H9 (cell line): ENCODE measurements at regions not wholly inside any gene's neighbourhood (a gene's known extent, or its start where the extent isn't known, plus 50 kb on each side); places are given as distances from the start of the nearest gene placed in this dataset.

ENCODE experiments used
- DNase-seq: peaks from one replicate; pipeline ENCODE4 v3.0.0-alpha.2; 2017
- H2AFZ ChIP-seq: one replicate; pipeline ENCODE4 v1.6.1; 2013; ENCODE audit warnings: mild to moderate bottlenecking, low read length, control low read depth, moderate library complexity
- H2AK5ac ChIP-seq: 2 replicates; pipeline ENCODE4 v1.6.1; 2013; ENCODE audit warnings: low read length, control low read depth, mixed read lengths; ENCODE audit not compliant: insufficient read length
- H2BK120ac ChIP-seq: one replicate; pipeline ENCODE4 v1.6.1; 2013; ENCODE audit warnings: low read depth, mild to moderate bottlenecking, low read length, control low read depth, inconsistent platforms; ENCODE audit not compliant: poor library complexity, severe bottlenecking
- H2BK12ac ChIP-seq: 2 replicates; pipeline ENCODE4 v1.6.1; 2013; ENCODE audit warnings: low read length, control low read depth, mixed read lengths, low read depth; ENCODE audit not compliant: insufficient read length
- H2BK15ac ChIP-seq: 2 replicates; pipeline ENCODE4 v1.6.1; 2013; ENCODE audit warnings: low read depth, low read length, control low read depth
- H2BK20ac ChIP-seq: one replicate; pipeline ENCODE4 v1.6.1; 2013; ENCODE audit warnings: low read depth, mild to moderate bottlenecking, low read length, control low read depth, inconsistent platforms; ENCODE audit not compliant: poor library complexity, severe bottlenecking
- H2BK5ac ChIP-seq: 2 replicates; pipeline ENCODE4 v1.6.1; 2013; ENCODE audit warnings: low read length, control low read depth, mixed read lengths; ENCODE audit not compliant: insufficient read length
- H3K14ac ChIP-seq: 2 replicates; pipeline ENCODE4 v1.6.1; 2013; ENCODE audit warnings: low read length, control low read depth; ENCODE audit not compliant: insufficient read depth
- H3K18ac ChIP-seq: 2 replicates; pipeline ENCODE4 v1.6.1; 2013; ENCODE audit warnings: low read depth, mild to moderate bottlenecking, mixed read lengths, low read length, control low read depth; ENCODE audit not compliant: insufficient read length
- H3K23ac ChIP-seq: 2 replicates; pipeline ENCODE4 v1.6.1; 2013; ENCODE audit warnings: low read length, control low read depth, mixed read lengths, low read depth; ENCODE audit not compliant: insufficient read length
- H3K23me2 ChIP-seq: 2 replicates; pipeline ENCODE4 v1.6.1; 2013; ENCODE audit warnings: low read depth, mild to moderate bottlenecking, mixed read lengths, low read length, control low read depth; ENCODE audit not compliant: insufficient read length, poor library complexity, severe bottlenecking
- H3K27ac ChIP-seq: 2 replicates; pipeline ENCODE4 v1.5.1; 2013; ENCODE audit warnings: low read length, control low read depth, mixed read lengths, low read depth; ENCODE audit not compliant: insufficient read length
- H3K27me3 ChIP-seq: 2 replicates; pipeline ENCODE4 v1.6.1; 2013; ENCODE audit warnings: low read length, control low read depth, inconsistent platforms; ENCODE audit not compliant: insufficient read depth
- H3K4ac ChIP-seq: 2 replicates; pipeline ENCODE4 v1.6.1; 2013; ENCODE audit warnings: low read depth, mild to moderate bottlenecking, control low read depth, inconsistent platforms, low read length, moderate library complexity
- H3K4me1 ChIP-seq: 2 replicates; pipeline ENCODE4 v1.6.1; 2013; ENCODE audit warnings: low read length, control low read depth, inconsistent platforms; ENCODE audit not compliant: insufficient read depth
- H3K4me2 ChIP-seq: 2 replicates; pipeline ENCODE4 v1.6.1; 2013; ENCODE audit warnings: low read length, control low read depth, mixed read lengths; ENCODE audit not compliant: insufficient read length, insufficient read depth
- H3K56ac ChIP-seq: 2 replicates; pipeline ENCODE4 v1.6.1; 2013; ENCODE audit warnings: low read depth, mild to moderate bottlenecking, mixed read lengths, low read length, control low read depth; ENCODE audit not compliant: insufficient read length
- H3K79me1 ChIP-seq: 2 replicates; pipeline ENCODE4 v1.6.1; 2013; ENCODE audit warnings: low read depth, mild to moderate bottlenecking, moderate library complexity, low read length, control low read depth, inconsistent platforms; ENCODE audit not compliant: insufficient read depth, poor library complexity, severe bottlenecking
- H3K79me2 ChIP-seq: 2 replicates; pipeline ENCODE4 v1.6.1; 2013; ENCODE audit warnings: low read length, control low read depth, inconsistent platforms; ENCODE audit not compliant: insufficient read depth
- H3K9ac ChIP-seq: 2 replicates; pipeline ENCODE4 v1.6.1; 2013; ENCODE audit warnings: low read length, control low read depth, mixed read lengths; ENCODE audit not compliant: insufficient read length; ENCODE audit errors: extremely low read depth
- H3K9me3 ChIP-seq: one replicate; pipeline ENCODE4 v1.6.1; 2013; ENCODE audit warnings: low read depth, low read length, inconsistent platforms; ENCODE audit not compliant: control insufficient read depth
- H3T11ph ChIP-seq: one replicate; pipeline ENCODE4 v1.6.1; 2013; ENCODE audit warnings: mild to moderate bottlenecking, low read length, control low read depth, inconsistent platforms
- H4K20me1 ChIP-seq: one replicate; pipeline ENCODE4 v1.6.1; 2013; ENCODE audit not compliant: control insufficient read depth, insufficient read length, insufficient read depth
- H4K5ac ChIP-seq: 2 replicates; pipeline ENCODE4 v1.6.1; 2013; ENCODE audit warnings: low read depth, mild to moderate bottlenecking, mixed read lengths, low read length, control low read depth; ENCODE audit not compliant: insufficient read length
- H4K8ac ChIP-seq: replicated peaks from 2 replicates; pipeline ENCODE4 v1.6.1; 2013; ENCODE audit warnings: low read length, control low read depth, mixed read lengths, low read depth; ENCODE audit not compliant: insufficient read length
- H4K91ac ChIP-seq: 2 replicates; pipeline ENCODE4 v1.6.1; 2013; ENCODE audit warnings: low read depth, mild to moderate bottlenecking, moderate library complexity, mixed read lengths, low read length, control low read depth; ENCODE audit not compliant: insufficient read length
- H3K27ac Mint-ChIP-seq, 3 experiments: 2 replicates in 2 of 3; 3 replicates in 1 of 3; pipeline ENCODE4 v1.8.0; 2020 to 2021; ENCODE audit warnings: mixed read lengths in 3 of 3, mild to moderate bottlenecking in 1 of 3, moderate library complexity in 1 of 3
- H3K27me3 Mint-ChIP-seq: 2 replicates; pipeline ENCODE4 v1.8.0; 2021; ENCODE audit warnings: low read depth, mild to moderate bottlenecking, moderate library complexity, mixed read lengths
- H3K36me3 Mint-ChIP-seq, 3 experiments: 2 replicates in 2 of 3; 3 replicates in 1 of 3; pipeline ENCODE4 v1.8.0; 2020 to 2021; ENCODE audit warnings: low read depth in 3 of 3, mixed read lengths in 3 of 3; ENCODE audit not compliant: insufficient read depth in 1 of 3
- H3K4me1 Mint-ChIP-seq, 2 experiments: 2 replicates each; pipeline ENCODE4 v1.8.0; 2020; ENCODE audit warnings: mixed read lengths in 2 of 2
- H3K4me3 Mint-ChIP-seq, 2 experiments: 2 replicates in 1 of 2; 3 replicates in 1 of 2; pipeline ENCODE4 v1.8.0; 2020 to 2021; ENCODE audit warnings: mild to moderate bottlenecking in 2 of 2, mixed read lengths in 2 of 2, moderate library complexity in 1 of 2
- H3K9me3 Mint-ChIP-seq, 2 experiments: 2 replicates in 1 of 2; 3 replicates in 1 of 2; pipeline ENCODE4 v1.8.0; 2020; ENCODE audit warnings: mild to moderate bottlenecking in 2 of 2, mixed read lengths in 2 of 2, moderate library complexity in 1 of 2
- CTCF ChIP-seq: fragments of 200-600 bp; sonication (generic); conservative IDR thresholded peaks from 3 replicates; pipeline ENCODE4 v1.8.0; 2021; ENCODE audit warnings: antibody characterized with exemption, mild to moderate bottlenecking
- WGBS: extraction: QIAGEN DNeasy Blood & Tissue Kit; methylation state at CpG from one replicate; pipeline ENCODE4 v1.1.7; 2013; ENCODE audit warnings: missing lambda C conversion rate, low lambda C conversion rate, mixed read lengths; ENCODE audit not compliant: insufficient read length; ENCODE audit errors: extremely low coverage; 5-methylcytosine and 5-hydroxymethylcytosine counted together

- no peaks in the 10 kb centered on the region for H4K20me1 ChIP-seq
- Mint-ChIP-seq H3K4me1 (no peaks in the 10 kb centered on the region), H3K27me3 (no peaks in the 10 kb centered on the region), H3K36me3 (no peaks in the 10 kb centered on the region), H3K9me3 (no peaks in the 10 kb centered on the region), H3K4me3 (no peak overlapping the region), H3K27ac (no peak overlapping the region)
- no peaks in the 10 kb centered on the region for H3K4me1 ChIP-seq
- H3K79me1 ChIP-seq: no peaks in the 10 kb centered on the region
- H3K4ac ChIP-seq: no peak overlapping the region
- no peak overlapping the region for H2BK20ac ChIP-seq
- no peak overlapping the region for H2BK12ac ChIP-seq
- H2AK5ac ChIP-seq: no peak overlapping the region
- TF ChIP-seq CTCF: 0 out of 3 replicates have a peak, but pooled peaks have one; percentile 19
- H3K23me2 ChIP-seq: no peaks in the 10 kb centered on the region
- H3K27ac ChIP-seq: no peak overlapping the region
- no peak overlapping the region for H4K5ac ChIP-seq
- H4K91ac ChIP-seq: no peak overlapping the region
- DNase-seq: no peak
- H3K14ac ChIP-seq: no peak overlapping the region
- H2AFZ ChIP-seq: no peak overlapping the region
- no peaks in the 10 kb centered on the region for H3K27me3 ChIP-seq
- no peak overlapping the region for H4K8ac ChIP-seq
- H3K79me2 ChIP-seq: no peaks in the 10 kb centered on the region
- no peak overlapping the region for H3K9ac ChIP-seq
- no peak overlapping the region for H2BK5ac ChIP-seq
- no peak overlapping the region for H2BK15ac ChIP-seq
- H2BK120ac ChIP-seq: no peak overlapping the region
- no peaks in the 10 kb centered on the region for H3K9me3 ChIP-seq
- WGBS: no CpG with 5 or more reads among the region's 2 CpGs
- H3T11ph ChIP-seq: no peak overlapping the region
- H3K56ac ChIP-seq: no peak overlapping the region
- no peak overlapping the region for H3K18ac ChIP-seq
- H3K4me2 ChIP-seq: no peak overlapping the region
- H3K23ac ChIP-seq: no peak overlapping the region
These were observed 264.6 kb upstream of the RASGEF1B start for GRCh38 chr4:81736324-81736723.
